ENCODE measurements at regions not wholly inside any gene's neighbourhood (a gene's known extent, or its start where the extent isn't known, plus 50 kb on each side); places are given as distances from the start of the nearest gene placed in this dataset.
"Not testable (repeated sequence)": the region's sequence is repeated elsewhere in the genome, so short reads cannot be mapped to it uniquely, and the experiment has no call there.

DNA sequence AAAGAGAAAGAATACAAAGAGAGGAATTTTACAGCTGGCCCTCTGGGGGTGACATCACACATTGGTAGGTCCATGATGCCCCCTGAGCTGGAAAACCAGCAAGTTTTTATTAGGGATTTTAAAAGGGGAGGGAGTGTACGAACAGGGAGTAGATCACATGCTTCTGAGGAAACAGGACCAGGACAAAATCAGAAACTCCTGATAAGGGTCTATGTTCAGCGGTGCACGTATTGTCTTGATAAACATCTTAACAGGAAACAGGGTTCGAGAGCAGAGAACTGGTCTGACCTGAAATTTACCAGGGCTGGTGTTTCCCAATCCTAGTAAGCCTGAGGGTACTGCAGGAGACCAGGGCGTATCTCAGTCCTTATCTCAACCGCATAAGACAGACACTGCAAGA, 530.6 kb upstream of the ZNF717 start:
- TF ChIP-seq, protein P1, sequence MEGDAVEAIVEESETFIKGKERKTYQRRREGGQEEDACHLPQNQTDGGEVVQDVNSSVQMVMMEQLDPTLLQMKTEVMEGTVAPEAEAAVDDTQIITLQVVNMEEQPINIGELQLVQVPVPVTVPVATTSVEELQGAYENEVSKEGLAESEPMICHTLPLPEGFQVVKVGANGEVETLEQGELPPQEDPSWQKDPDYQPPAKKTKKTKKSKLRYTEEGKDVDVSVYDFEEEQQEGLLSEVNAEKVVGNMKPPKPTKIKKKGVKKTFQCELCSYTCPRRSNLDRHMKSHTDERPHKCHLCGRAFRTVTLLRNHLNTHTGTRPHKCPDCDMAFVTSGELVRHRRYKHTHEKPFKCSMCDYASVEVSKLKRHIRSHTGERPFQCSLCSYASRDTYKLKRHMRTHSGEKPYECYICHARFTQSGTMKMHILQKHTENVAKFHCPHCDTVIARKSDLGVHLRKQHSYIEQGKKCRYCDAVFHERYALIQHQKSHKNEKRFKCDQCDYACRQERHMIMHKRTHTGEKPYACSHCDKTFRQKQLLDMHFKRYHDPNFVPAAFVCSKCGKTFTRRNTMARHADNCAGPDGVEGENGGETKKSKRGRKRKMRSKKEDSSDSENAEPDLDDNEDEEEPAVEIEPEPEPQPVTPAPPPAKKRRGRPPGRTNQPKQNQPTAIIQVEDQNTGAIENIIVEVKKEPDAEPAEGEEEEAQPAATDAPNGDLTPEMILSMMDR (IDR thresholded peaks at IDR 0.05): not testable (repeated sequence)
- not testable (repeated sequence) for TF ChIP-seq ZFX (IDR thresholded peaks at IDR 0.05; ENCODE audit: borderline replicate concordance)
